ENCODE measurements at regions not wholly inside any gene's neighbourhood (a gene's known extent, or its start where the extent isn't known, plus 50 kb on each side); places are given as distances from the start of the nearest gene placed in this dataset.

DNA sequence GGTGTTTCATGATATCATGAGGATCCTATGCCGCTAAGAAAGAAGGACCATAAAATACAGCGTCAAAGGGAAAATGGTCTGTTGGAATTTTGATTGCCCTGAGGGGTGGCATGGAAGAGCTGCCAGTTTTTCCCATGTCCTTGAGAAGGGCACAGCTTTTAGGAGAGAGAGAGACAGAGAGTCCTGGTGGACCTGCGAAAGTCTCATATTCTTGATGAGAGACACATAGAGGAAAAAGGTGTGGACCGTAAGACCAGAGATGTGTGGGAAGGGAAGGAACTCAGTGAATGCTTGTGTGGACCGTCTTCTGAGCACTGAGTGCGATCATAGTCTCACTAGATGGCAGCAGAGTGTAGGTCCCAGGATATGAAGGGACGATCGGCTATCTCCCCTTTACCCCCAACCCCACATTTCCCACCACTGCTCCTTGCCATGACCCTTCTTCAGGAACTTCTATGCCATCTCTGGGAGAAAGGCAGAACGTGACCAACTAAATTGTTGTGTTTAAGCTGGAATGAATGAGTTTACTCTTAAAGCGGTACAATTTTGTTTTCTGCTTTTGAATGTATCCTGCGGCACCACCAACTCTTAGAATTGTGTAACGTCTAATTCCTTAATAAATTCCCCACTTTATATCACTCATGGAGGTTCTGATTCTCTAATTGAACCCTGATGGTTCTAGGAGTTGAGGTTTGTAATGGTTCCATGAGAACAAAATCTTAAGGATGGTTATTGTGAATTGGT is 117.7 kb downstream of the CTH start:
- H3K27me3 ChIP-seq (ENCODE audit: control insufficient read depth in 1 of 2, insufficient read depth in 2 of 2, low read length in 2 of 2): no peaks in the 10 kb centered on the region
- no peak overlapping the region for H3K4me3 ChIP-seq (ENCODE audit: low read length)
- intact Hi-C loops (cut with DNase I, micrococcal nuclease): loop anchor here in 1 of 2 experiments (5.0 kb wide), 1 partner anchor 519 kb away; the partner anchor contains the start of gene PTGER3
- Mint-ChIP-seq H3K4me1 (ENCODE audit: low read depth) (peaks cover 8% of the 10 kb centered on the region), H3K27ac (no peak overlapping the region), H3K9me3 (no peaks in the 10 kb centered on the region), H3K4me3 (no peak overlapping the region), H3K27me3 (peaks cover 29% of the 10 kb centered on the region), H3K36me3 (ENCODE audit: low read depth) (no peaks in the 10 kb centered on the region)
- TF ChIP-seq, protein P1, sequence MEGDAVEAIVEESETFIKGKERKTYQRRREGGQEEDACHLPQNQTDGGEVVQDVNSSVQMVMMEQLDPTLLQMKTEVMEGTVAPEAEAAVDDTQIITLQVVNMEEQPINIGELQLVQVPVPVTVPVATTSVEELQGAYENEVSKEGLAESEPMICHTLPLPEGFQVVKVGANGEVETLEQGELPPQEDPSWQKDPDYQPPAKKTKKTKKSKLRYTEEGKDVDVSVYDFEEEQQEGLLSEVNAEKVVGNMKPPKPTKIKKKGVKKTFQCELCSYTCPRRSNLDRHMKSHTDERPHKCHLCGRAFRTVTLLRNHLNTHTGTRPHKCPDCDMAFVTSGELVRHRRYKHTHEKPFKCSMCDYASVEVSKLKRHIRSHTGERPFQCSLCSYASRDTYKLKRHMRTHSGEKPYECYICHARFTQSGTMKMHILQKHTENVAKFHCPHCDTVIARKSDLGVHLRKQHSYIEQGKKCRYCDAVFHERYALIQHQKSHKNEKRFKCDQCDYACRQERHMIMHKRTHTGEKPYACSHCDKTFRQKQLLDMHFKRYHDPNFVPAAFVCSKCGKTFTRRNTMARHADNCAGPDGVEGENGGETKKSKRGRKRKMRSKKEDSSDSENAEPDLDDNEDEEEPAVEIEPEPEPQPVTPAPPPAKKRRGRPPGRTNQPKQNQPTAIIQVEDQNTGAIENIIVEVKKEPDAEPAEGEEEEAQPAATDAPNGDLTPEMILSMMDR (IDR thresholded peaks at IDR 0.05): peak; percentile 40
- ChIA-PET CTCF (interaction anchor here (1.2 kb wide), 1 partner anchor 15 kb away, joined by 3 read pairs; no protein-coding TSS in a partner anchor), POLR2A (no interaction called here)
- no peak for ATAC-seq (ENCODE audit: poor library complexity)
- no peaks in the 10 kb centered on the region for H3K4me1 ChIP-seq (ENCODE audit: insufficient read depth, low read length)
- peak in 3 of 14 experiments; percentile 9 to 28 (median 24) for DNase-seq
- no peaks in the 10 kb centered on the region for H3K36me3 ChIP-seq (ENCODE audit: insufficient read depth, low read length)
- no peak overlapping the region for H3K27ac ChIP-seq (ENCODE audit: low read depth in 1 of 2, low read length in 2 of 2)
- no peaks in the 10 kb centered on the region for H3K9me3 ChIP-seq (ENCODE audit: control insufficient read depth in 1 of 2, insufficient read depth in 1 of 2, low read length in 2 of 2)

DNA sequence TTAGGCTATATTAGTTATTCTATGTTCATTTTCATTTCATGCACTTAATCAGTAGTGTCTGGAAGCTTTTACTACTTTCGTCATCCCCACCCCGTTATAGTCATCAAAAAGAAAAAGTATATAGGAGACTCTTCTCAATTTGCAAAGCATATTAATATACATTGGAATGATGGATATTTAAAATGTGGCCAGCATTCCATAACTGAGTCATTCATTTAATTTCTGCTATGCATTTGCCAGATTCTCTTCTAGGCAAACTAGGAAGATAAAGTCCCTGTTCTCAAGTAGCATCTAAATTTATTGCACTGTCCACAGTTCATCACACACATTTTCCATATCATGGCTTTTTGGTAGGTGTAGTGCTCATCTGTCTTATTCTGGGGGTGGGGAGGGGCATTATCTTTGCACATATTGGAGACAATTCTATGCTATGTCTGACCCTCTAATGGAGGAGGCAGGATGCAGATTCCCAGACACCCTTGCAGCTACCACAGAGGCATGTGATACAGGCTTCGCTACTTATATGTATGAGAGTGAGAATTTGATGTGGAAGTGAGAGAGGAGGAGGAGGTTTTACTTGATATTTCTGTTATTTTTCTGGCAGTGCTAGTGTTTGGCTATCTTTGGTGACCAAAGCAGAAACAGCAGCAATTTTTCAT is 125.8 kb downstream of the CTH start:
- intact Hi-C loops (cut with DNase I, micrococcal nuclease): no loop called here
- no peaks in the 10 kb centered on the region for H3K36me3 Mint-ChIP-seq (ENCODE audit: low read depth)

DNA sequence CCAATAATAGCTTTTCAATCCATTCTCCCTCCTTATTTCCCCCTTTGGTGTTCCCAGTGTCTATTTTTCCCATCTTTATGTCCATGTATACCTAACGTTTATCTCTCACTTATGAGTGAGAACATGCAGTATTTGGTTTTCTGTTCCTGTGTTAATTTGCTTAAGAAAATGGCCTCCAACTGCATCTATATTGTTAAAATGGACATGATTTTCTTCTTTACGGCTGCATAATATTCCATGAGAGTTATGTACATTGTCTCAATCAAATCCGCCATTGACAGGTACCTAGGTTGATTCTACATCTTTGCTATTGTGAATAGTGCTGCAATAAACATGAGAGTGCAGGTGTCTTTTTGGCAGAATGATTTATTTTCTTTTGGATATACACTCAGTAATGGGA is 126.7 kb downstream of the CTH start:
- intact Hi-C loops (cut with DNase I, micrococcal nuclease): no loop called here
- TF ChIP-seq, protein P1 (IDR thresholded peaks at IDR 0.05): no peak
- peaks cover 15% of the 10 kb centered on the region for H3K27me3 Mint-ChIP-seq
- POLR2A ChIA-PET: no interaction called here
- H3K36me3 ChIP-seq (ENCODE audit: insufficient read depth, low read length): no peaks in the 10 kb centered on the region
- H3K36me3 Mint-ChIP-seq (ENCODE audit: low read depth): no peaks in the 10 kb centered on the region
- CTCF ChIA-PET: no interaction called here
- no peaks in the 10 kb centered on the region for H3K4me1 Mint-ChIP-seq (ENCODE audit: low read depth)
- DNase-seq: no peak
- H3K9me3 ChIP-seq (ENCODE audit: control insufficient read depth in 1 of 2, insufficient read depth in 1 of 2, low read length in 2 of 2): no peaks in the 10 kb centered on the region
- H3K9me3 Mint-ChIP-seq: no peaks in the 10 kb centered on the region
- no peaks in the 10 kb centered on the region for H3K4me1 ChIP-seq (ENCODE audit: insufficient read depth, low read length)
- H3K27me3 ChIP-seq (ENCODE audit: control insufficient read depth in 1 of 2, insufficient read depth in 2 of 2, low read length in 2 of 2): no peaks in the 10 kb centered on the region
- H3K27ac ChIP-seq (ENCODE audit: low read depth in 1 of 2, low read length in 2 of 2): no peak overlapping the region
- no peak overlapping the region for H3K27ac Mint-ChIP-seq
- no peak for ATAC-seq (ENCODE audit: poor library complexity)
- no peak overlapping the region for H3K4me3 ChIP-seq (ENCODE audit: low read length)
- H3K4me3 Mint-ChIP-seq: no peak overlapping the region

More for the DNA sequence above, 125.8 kb downstream of the CTH start:
- no peaks in the 10 kb centered on the region for H3K36me3 ChIP-seq (ENCODE audit: insufficient read depth, low read length)
- H3K4me1 Mint-ChIP-seq (ENCODE audit: low read depth): no peaks in the 10 kb centered on the region
- no peak overlapping the region for H3K4me3 Mint-ChIP-seq
- H3K4me1 ChIP-seq (ENCODE audit: insufficient read depth, low read length): no peaks in the 10 kb centered on the region
- H3K27me3 ChIP-seq (ENCODE audit: control insufficient read depth in 1 of 2, insufficient read depth in 2 of 2, low read length in 2 of 2): no peaks in the 10 kb centered on the region
- ATAC-seq (ENCODE audit: poor library complexity) (no peak), DNase-seq (no peak)
- H3K27me3 Mint-ChIP-seq: peaks cover 15% of the 10 kb centered on the region
- no peak overlapping the region for H3K4me3 ChIP-seq (ENCODE audit: low read length)
- no peak overlapping the region for H3K27ac ChIP-seq (ENCODE audit: low read depth in 1 of 2, low read length in 2 of 2)
- TF ChIP-seq, protein P1 (IDR thresholded peaks at IDR 0.05): no peak
- ChIA-PET POLR2A (no interaction called here), CTCF (no interaction called here)
- no peaks in the 10 kb centered on the region for H3K9me3 Mint-ChIP-seq
- no peak overlapping the region for H3K27ac Mint-ChIP-seq
- no peaks in the 10 kb centered on the region for H3K9me3 ChIP-seq (ENCODE audit: control insufficient read depth in 1 of 2, insufficient read depth in 1 of 2, low read length in 2 of 2)

Data from CD4-positive, alpha-beta T cell (primary cell).